Loucy (cell line): ENCODE measurements at regions not wholly inside any gene's neighbourhood (a gene's known extent, or its start where the extent isn't known, plus 50 kb on each side); places are given as distances from the start of the nearest gene placed in this dataset.

ENCODE experiments used
- H2AFZ ChIP-seq: fragments of 200-600 bp; sonication (generic); 2 replicates; pipeline ENCODE4 v1.6.0; 2016; ENCODE audit warnings: antibody characterized with exemption, mild to moderate bottlenecking, low read length, moderate library complexity
- H3F3A ChIP-seq: fragments of 200-600 bp; 2 replicates; pipeline ENCODE4 v1.6.0; 2016; ENCODE audit warnings: antibody characterized with exemption, low read depth, mild to moderate bottlenecking
- H3K27me3 ChIP-seq: fragments of 200-600 bp; sonication (generic); 2 replicates; pipeline ENCODE4 v1.6.1; 2014; ENCODE audit warnings: low read length, mild to moderate bottlenecking; ENCODE audit not compliant: insufficient read depth, poor library complexity, severe bottlenecking
- H3K36me3 ChIP-seq: fragments of 200-600 bp; sonication (generic); 2 replicates; pipeline ENCODE4 v1.6.1; 2016; ENCODE audit warnings: low read length; ENCODE audit not compliant: insufficient read depth
- H3K4me1 ChIP-seq: fragments of 200-600 bp; sonication (generic); 2 replicates; pipeline ENCODE4 v1.5.1; 2014; ENCODE audit warnings: low read length, mild to moderate bottlenecking; ENCODE audit not compliant: insufficient read depth, poor library complexity, severe bottlenecking
- H3K4me2 ChIP-seq: fragments of 200-600 bp; sonication (generic); 2 replicates; pipeline ENCODE4 v1.6.0; 2014; ENCODE audit warnings: antibody characterized with exemption, low read length, low read depth, mild to moderate bottlenecking; ENCODE audit not compliant: poor library complexity, severe bottlenecking
- H3K4me3 ChIP-seq: fragments of 200-600 bp; sonication (generic); 2 replicates; pipeline ENCODE4 v1.5.1; 2014; ENCODE audit warnings: low read length, mild to moderate bottlenecking, mixed read lengths; ENCODE audit not compliant: poor library complexity, severe bottlenecking
- H3K79me2 ChIP-seq: fragments of 200-600 bp; sonication (generic); 2 replicates; pipeline ENCODE4 v1.6.1; 2014; ENCODE audit warnings: low read length; ENCODE audit not compliant: insufficient read depth
- H3K9ac ChIP-seq: fragments of 200-600 bp; sonication (generic); 2 replicates; pipeline ENCODE4 v1.6.0; 2014; ENCODE audit warnings: mild to moderate bottlenecking, low read depth, low read length, moderate library complexity; ENCODE audit not compliant: poor library complexity, severe bottlenecking
- H3K9me2 ChIP-seq: fragments of 200-600 bp; sonication (generic); replicated peaks from 2 replicates; pipeline ENCODE4 v1.6.1; 2016; ENCODE audit warnings: low read depth, low read length, mixed read lengths
- H3K9me3 ChIP-seq: fragments of 200-600 bp; sonication (generic); 2 replicates; pipeline ENCODE4 v1.6.1; 2014; ENCODE audit warnings: mild to moderate bottlenecking, antibody characterized with exemption, low read length, low read depth; ENCODE audit not compliant: insufficient read depth
- H4K20me1 ChIP-seq: fragments of 200-600 bp; sonication (generic); 2 replicates; pipeline ENCODE4 v1.6.0; 2014; ENCODE audit warnings: antibody characterized with exemption, low read length, mild to moderate bottlenecking; ENCODE audit not compliant: insufficient read depth, poor library complexity, severe bottlenecking
- CTCF ChIP-seq: fragments of 200-600 bp; sonication (generic); conservative IDR thresholded peaks from 2 replicates; pipeline ENCODE4 v1.5.1; 2014; ENCODE audit warnings: mild to moderate bottlenecking, antibody characterized with exemption, low read length
- EZH2phosphoT487 ChIP-seq: fragments of 200-600 bp; IDR thresholded peaks from 2 replicates; pipeline ENCODE4 v1.6.1; 2018; ENCODE audit warnings: antibody characterized with exemption, mild to moderate bottlenecking, moderate library complexity, borderline replicate concordance

- H3K9me3 ChIP-seq = no peaks in the 10 kb centered on the region; the same call in 1 of the 2 replicates
- no peak overlapping the region for H3K9ac ChIP-seq
- no peaks in the 10 kb centered on the region for H3K9me2 ChIP-seq
- no peaks in the 10 kb centered on the region for H3K79me2 ChIP-seq
- no peaks in the 10 kb centered on the region for H3K27me3 ChIP-seq
- H3K4me1 ChIP-seq = no peaks in the 10 kb centered on the region
- H3K4me3 ChIP-seq = no peak overlapping the region
- H3K36me3 ChIP-seq = no peaks in the 10 kb centered on the region
- no peaks in the 10 kb centered on the region for H3F3A ChIP-seq
- H3K4me2 ChIP-seq = no peak overlapping the region
- TF ChIP-seq CTCF (no peak), EZH2phosphoT487 (no peak)
- H2AFZ ChIP-seq = no peak overlapping the region
- no peaks in the 10 kb centered on the region for H4K20me1 ChIP-seq
These were observed 118.7 kb upstream of the MYOCD start for GRCh38 chr17:12546983-12547382.

GRCh38 chr17:12547831-12548230 lies 117.9 kb upstream of the MYOCD start:
- H3K36me3 ChIP-seq = no peaks in the 10 kb centered on the region
- H3F3A ChIP-seq = no peaks in the 10 kb centered on the region
- H3K9me3 ChIP-seq = no peaks in the 10 kb centered on the region; the same call in 1 of the 2 replicates
- H4K20me1 ChIP-seq = no peaks in the 10 kb centered on the region
- H3K4me2 ChIP-seq = no peak overlapping the region
- H3K4me1 ChIP-seq = no peaks in the 10 kb centered on the region
- H3K9ac ChIP-seq = no peak overlapping the region
- H3K27me3 ChIP-seq = no peaks in the 10 kb centered on the region
- no peak overlapping the region for H3K4me3 ChIP-seq
- H3K79me2 ChIP-seq = no peaks in the 10 kb centered on the region
- TF ChIP-seq EZH2phosphoT487 (no peak), CTCF (no peak)
- no peaks in the 10 kb centered on the region for H3K9me2 ChIP-seq
- H2AFZ ChIP-seq = no peak overlapping the region

- H3K27me3 ChIP-seq = no peaks in the 10 kb centered on the region
- H3K4me2 ChIP-seq = no peak overlapping the region
- no peaks in the 10 kb centered on the region for H3K4me1 ChIP-seq
- no peaks in the 10 kb centered on the region; the same call in 1 of the 2 replicates for H3K9me3 ChIP-seq
- no peaks in the 10 kb centered on the region for H4K20me1 ChIP-seq
- no peaks in the 10 kb centered on the region for H3K79me2 ChIP-seq
- H3K9ac ChIP-seq = no peak overlapping the region
- no peak overlapping the region for H3K4me3 ChIP-seq
- TF ChIP-seq CTCF = no peak
- TF ChIP-seq EZH2phosphoT487 = no peak
- H3K36me3 ChIP-seq = no peaks in the 10 kb centered on the region
- H3F3A ChIP-seq = no peaks in the 10 kb centered on the region
- no peak overlapping the region for H2AFZ ChIP-seq
- H3K9me2 ChIP-seq = no peaks in the 10 kb centered on the region
These were observed 117.1 kb upstream of the MYOCD start for GRCh38 chr17:12548558-12548957.
